Smooth muscle cell (in vitro differentiated cells): ENCODE measurements at regions not wholly inside any gene's neighbourhood (a gene's known extent, or its start where the extent isn't known, plus 50 kb on each side); places are given as distances from the start of the nearest gene placed in this dataset.
A peak's percentile ranks its signal among the peaks of the same experiment; 100 is the strongest.

Source experiments
- DNase-seq: peaks from one replicate; lab custom pipeline; 2025; ENCODE audit not compliant: unreplicated experiment; lab: John Stamatoyannopoulos, UW
- H2AFZ ChIP-seq: fragments of 200-600 bp; sonication (generic); 2 replicates; pipeline ENCODE4 v1.6.0; 2016; ENCODE audit warnings: antibody characterized with exemption, low read depth, mild to moderate bottlenecking
- H3F3A ChIP-seq: fragments of 200-600 bp; sonication (generic); 2 replicates; pipeline ENCODE4 v1.6.0; 2017; ENCODE audit warnings: antibody characterized with exemption, low read depth
- H3K27ac ChIP-seq: fragments of 200-600 bp; sonication (generic); 2 replicates; pipeline ENCODE4 v1.5.1; 2016; ENCODE audit warnings: low read depth, mild to moderate bottlenecking
- H3K27me3 ChIP-seq: fragments of 200-600 bp; sonication (generic); 2 replicates; pipeline ENCODE4 v1.6.1; 2016; ENCODE audit warnings: low read depth, mild to moderate bottlenecking
- H3K36me3 ChIP-seq: fragments of 200-600 bp; sonication (generic); 2 replicates; pipeline ENCODE4 v1.5.1; 2016; ENCODE audit warnings: low read depth
- H3K4me1 ChIP-seq: fragments of 200-600 bp; sonication (generic); 2 replicates; pipeline ENCODE4 v1.5.1; 2016; ENCODE audit warnings: low read depth
- H3K4me2 ChIP-seq: fragments of 200-600 bp; sonication (generic); 2 replicates; pipeline ENCODE4 v1.6.0; 2016; ENCODE audit warnings: mild to moderate bottlenecking
- H3K4me3 ChIP-seq: fragments of 200-600 bp; sonication (generic); 2 replicates; pipeline ENCODE4 v1.5.1; 2016; ENCODE audit warnings: mild to moderate bottlenecking
- H3K79me2 ChIP-seq: fragments of 200-600 bp; sonication (generic); 2 replicates; pipeline ENCODE4 v1.6.0; 2016; ENCODE audit warnings: low read depth, mild to moderate bottlenecking
- H3K9ac ChIP-seq: fragments of 200-600 bp; sonication (generic); 2 replicates; pipeline ENCODE4 v1.6.0; 2016; ENCODE audit warnings: low read depth
- H3K9me3 ChIP-seq: fragments of 200-600 bp; sonication (generic); replicated peaks from 2 replicates; pipeline ENCODE4 v1.5.1; 2016; ENCODE audit warnings: low read depth
- H4K20me1 ChIP-seq: fragments of 200-600 bp; sonication (generic); 2 replicates; pipeline ENCODE4 v1.6.0; 2016; ENCODE audit warnings: low read depth
- WGBS: methylation state at CpG from one replicate; pipeline ENCODE4 v1.1.7; 2016; ENCODE audit warnings: low lambda C conversion rate; 5-methylcytosine and 5-hydroxymethylcytosine counted together
- TF ChIP-seq, protein P1 (sequence below): fragments of 200-600 bp; sonication (generic); IDR thresholded peaks from 2 replicates; pipeline ENCODE4 v1.5.1; 2017; ENCODE audit warnings: borderline replicate concordance, mild to moderate bottlenecking, antibody characterized with exemption; ENCODE audit not compliant: insufficient read depth, poor library complexity, severe bottlenecking

DNA sequence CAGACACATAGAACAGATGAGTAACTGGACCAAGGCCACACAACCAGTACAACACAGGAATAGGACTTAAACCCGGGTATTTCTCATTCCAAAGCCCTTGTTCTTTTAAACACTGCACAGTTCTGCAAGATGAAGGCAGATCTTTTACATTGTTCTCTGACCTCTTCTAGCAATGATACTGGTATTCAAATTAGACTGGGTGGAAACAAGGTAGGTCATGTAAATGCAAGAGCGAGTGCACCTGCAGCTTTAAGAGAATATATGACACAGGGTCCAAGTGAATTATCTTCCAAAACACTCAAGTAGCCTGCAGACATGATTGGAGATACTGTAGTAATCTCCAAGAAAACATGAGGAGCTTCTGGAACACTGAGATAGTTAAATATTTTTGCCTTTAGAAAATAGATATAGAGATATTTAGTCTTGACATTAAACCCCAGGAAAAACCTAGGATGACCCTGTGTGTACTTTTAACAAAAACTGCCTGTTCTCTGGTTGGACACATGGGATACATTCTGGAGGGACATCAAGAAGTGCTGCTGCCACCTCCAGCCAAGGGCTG, 130.6 kb upstream of the EPB41L4A start:
- Histone ChIP-seq H3K4me1 (peaks cover 9% of the 10 kb centered on the region), H3K27me3 (no peaks in the 10 kb centered on the region), H3K9me3 (no peaks in the 10 kb centered on the region), H3K9ac (peak overlapping the region; percentile 45), H3K4me3 (no peak overlapping the region), H3F3A (peaks cover 14% of the 10 kb centered on the region), H4K20me1 (no peaks in the 10 kb centered on the region), H2AFZ (peak overlapping the region; percentile 90), H3K36me3 (no peaks in the 10 kb centered on the region), H3K79me2 (no peaks in the 10 kb centered on the region), H3K4me2 (peak overlapping the region; percentile 73), H3K27ac (peak overlapping the region; percentile 78)
- 81% methylated on average over 2 of the region's 2 CpGs for WGBS
- TF ChIP-seq, protein P1, sequence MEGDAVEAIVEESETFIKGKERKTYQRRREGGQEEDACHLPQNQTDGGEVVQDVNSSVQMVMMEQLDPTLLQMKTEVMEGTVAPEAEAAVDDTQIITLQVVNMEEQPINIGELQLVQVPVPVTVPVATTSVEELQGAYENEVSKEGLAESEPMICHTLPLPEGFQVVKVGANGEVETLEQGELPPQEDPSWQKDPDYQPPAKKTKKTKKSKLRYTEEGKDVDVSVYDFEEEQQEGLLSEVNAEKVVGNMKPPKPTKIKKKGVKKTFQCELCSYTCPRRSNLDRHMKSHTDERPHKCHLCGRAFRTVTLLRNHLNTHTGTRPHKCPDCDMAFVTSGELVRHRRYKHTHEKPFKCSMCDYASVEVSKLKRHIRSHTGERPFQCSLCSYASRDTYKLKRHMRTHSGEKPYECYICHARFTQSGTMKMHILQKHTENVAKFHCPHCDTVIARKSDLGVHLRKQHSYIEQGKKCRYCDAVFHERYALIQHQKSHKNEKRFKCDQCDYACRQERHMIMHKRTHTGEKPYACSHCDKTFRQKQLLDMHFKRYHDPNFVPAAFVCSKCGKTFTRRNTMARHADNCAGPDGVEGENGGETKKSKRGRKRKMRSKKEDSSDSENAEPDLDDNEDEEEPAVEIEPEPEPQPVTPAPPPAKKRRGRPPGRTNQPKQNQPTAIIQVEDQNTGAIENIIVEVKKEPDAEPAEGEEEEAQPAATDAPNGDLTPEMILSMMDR: no peak
- no peak for DNase-seq

DNA sequence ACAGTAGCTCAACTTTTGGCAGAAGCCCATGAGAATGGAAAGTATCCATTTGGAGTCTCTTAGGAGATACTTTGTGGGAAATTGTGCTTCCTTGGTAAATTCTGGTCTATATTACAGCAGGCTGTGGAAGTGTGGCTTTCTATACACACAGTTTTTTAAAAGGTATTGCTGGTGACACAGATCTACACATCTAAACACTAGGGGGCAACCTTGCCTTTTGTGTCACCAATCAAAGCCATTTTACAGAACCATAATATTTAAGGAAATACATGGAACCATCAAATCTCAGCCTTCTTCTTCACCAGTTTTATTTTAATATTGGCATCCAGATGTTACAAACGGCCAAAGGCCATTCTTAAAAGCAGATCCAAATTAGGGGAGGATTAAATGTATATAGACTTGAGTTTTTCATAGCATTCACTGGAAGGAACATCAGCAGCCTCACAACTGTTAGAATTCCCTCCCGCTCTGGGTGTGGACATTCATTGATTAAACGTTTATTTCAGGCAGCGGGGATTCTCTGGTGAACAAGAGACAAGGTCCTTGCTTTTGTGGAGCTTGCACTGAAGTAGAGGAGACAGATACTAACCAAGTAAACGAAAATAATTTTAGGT, 132.4 kb upstream of the EPB41L4A start:
- Histone ChIP-seq H3K27me3 (no peaks in the 10 kb centered on the region), H3K9me3 (no peaks in the 10 kb centered on the region), H4K20me1 (no peaks in the 10 kb centered on the region), H3K36me3 (no peaks in the 10 kb centered on the region), H3K9ac (no peak overlapping the region), H3K4me2 (no peak overlapping the region), H3K4me1 (peaks cover 9% of the 10 kb centered on the region), H3K79me2 (no peaks in the 10 kb centered on the region), H2AFZ (peak overlapping the region; percentile 74), H3F3A (peaks cover 14% of the 10 kb centered on the region), H3K27ac (no peak overlapping the region), H3K4me3 (no peak overlapping the region)
- 44% methylated on average over 5 of the region's 5 CpGs for WGBS
- TF ChIP-seq, protein P1: peak; percentile 76
- no peak for DNase-seq

DNA sequence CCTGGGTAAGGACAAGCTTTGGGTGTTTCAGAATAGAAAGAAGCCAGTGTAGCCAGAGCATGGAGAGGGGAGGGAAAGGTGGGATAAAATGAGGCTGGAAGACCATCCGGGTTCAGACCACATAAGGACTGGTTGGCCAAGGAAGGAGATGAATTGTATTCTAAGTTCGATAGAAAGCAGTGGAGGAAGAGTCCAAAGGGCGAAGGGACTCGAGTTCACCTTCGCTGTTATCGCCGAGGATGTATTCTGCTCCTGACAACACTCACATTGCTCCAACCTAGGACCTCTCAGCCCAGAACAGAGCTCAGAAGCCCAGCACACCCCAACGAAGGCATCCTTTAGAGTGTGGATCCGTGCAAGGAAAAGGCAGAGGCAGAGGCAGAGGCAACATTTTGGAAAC, 133.1 kb upstream of the EPB41L4A start:
- 90% methylated on average over 9 of the region's 9 CpGs for WGBS
- no peak for DNase-seq
- H3F3A ChIP-seq: peaks cover 14% of the 10 kb centered on the region
- H3K9ac ChIP-seq: no peak overlapping the region
- H3K9me3 ChIP-seq: no peaks in the 10 kb centered on the region
- H3K27ac ChIP-seq: no peak overlapping the region
- H2AFZ ChIP-seq: peak overlapping the region; percentile 74
- TF ChIP-seq, protein P1: no peak
- no peaks in the 10 kb centered on the region for H3K79me2 ChIP-seq
- no peaks in the 10 kb centered on the region for H4K20me1 ChIP-seq
- H3K4me2 ChIP-seq: no peak overlapping the region
- peaks cover 9% of the 10 kb centered on the region for H3K4me1 ChIP-seq
- H3K36me3 ChIP-seq: no peaks in the 10 kb centered on the region
- no peak overlapping the region for H3K4me3 ChIP-seq
- H3K27me3 ChIP-seq: no peaks in the 10 kb centered on the region

DNA sequence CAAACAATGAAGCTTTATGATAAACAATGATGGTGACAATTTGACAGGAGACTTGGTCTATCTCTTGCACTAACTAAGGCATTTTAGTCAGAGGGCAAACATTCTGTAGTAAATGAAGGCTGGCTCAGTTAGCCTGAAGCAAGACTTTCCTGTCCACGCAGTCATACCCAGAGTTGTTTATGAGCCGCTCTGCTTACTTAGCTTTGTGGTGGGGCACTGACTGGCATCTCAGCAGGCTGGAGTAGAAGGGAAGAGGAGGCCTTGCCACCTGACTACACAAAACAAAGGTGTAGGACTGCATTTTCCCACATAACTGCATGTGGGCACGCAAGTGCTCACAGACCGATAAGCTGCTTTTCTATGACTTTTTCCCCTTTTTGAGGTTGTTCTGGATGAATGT, 133.7 kb upstream of the EPB41L4A start:
- Histone ChIP-seq H3K4me1 (peaks cover 6% of the 10 kb centered on the region), H2AFZ (no peak overlapping the region), H3K27ac (no peak overlapping the region), H3K9ac (no peak overlapping the region), H3K9me3 (no peaks in the 10 kb centered on the region), H3K79me2 (no peaks in the 10 kb centered on the region), H3K4me2 (no peak overlapping the region), H3K4me3 (no peak overlapping the region), H3K27me3 (no peaks in the 10 kb centered on the region), H4K20me1 (no peaks in the 10 kb centered on the region), H3F3A (peaks cover 11% of the 10 kb centered on the region), H3K36me3 (no peaks in the 10 kb centered on the region)
- TF ChIP-seq, protein P1: no peak
- no peak for DNase-seq
- 96% methylated on average over 4 of the region's 4 CpGs for WGBS
